ENCODE measurements at regions not wholly inside any gene's neighbourhood (a gene's known extent, or its start where the extent isn't known, plus 50 kb on each side); places are given as distances from the start of the nearest gene placed in this dataset.

DNA sequence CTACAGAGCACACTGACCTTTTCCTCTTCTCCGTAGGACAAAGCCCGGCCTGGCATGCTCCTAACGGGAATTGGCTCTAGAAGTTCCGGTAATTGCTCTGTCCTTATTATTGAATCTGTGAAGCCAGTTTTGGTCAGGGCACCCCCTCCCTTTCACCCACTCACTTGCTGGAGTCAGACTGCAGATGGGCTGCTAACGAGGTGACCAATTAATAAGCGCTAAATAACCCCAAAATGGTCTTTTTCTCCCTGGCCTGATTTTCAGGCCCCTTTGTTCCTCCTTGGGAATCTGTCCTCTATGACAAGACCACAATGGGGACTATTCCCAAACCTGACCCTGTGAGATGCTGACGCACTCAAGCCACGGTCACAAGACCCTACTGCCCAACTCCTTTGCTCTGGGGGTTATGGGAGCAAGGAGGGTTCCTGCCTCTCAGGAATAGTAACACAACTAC, 610.0 kb upstream of the CADM1 start:
- TF ChIP-seq, protein P1, sequence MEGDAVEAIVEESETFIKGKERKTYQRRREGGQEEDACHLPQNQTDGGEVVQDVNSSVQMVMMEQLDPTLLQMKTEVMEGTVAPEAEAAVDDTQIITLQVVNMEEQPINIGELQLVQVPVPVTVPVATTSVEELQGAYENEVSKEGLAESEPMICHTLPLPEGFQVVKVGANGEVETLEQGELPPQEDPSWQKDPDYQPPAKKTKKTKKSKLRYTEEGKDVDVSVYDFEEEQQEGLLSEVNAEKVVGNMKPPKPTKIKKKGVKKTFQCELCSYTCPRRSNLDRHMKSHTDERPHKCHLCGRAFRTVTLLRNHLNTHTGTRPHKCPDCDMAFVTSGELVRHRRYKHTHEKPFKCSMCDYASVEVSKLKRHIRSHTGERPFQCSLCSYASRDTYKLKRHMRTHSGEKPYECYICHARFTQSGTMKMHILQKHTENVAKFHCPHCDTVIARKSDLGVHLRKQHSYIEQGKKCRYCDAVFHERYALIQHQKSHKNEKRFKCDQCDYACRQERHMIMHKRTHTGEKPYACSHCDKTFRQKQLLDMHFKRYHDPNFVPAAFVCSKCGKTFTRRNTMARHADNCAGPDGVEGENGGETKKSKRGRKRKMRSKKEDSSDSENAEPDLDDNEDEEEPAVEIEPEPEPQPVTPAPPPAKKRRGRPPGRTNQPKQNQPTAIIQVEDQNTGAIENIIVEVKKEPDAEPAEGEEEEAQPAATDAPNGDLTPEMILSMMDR (IDR thresholded peaks at IDR 0.05), result no peak
- no peak for TF ChIP-seq POLR2A (IDR thresholded peaks at IDR 0.05)
